Neuronal stem cell (in vitro differentiated cells): ENCODE measurements at regions not wholly inside any gene's neighbourhood (a gene's known extent, or its start where the extent isn't known, plus 50 kb on each side); places are given as distances from the start of the nearest gene placed in this dataset.

Source experiments
- DNase-seq: peaks from one replicate; pipeline ENCODE4 v3.0.0-alpha.2; 2013; ENCODE audit warnings: low spot score
- H2AFZ ChIP-seq: one replicate; pipeline ENCODE4 v1.6.1; 2013; ENCODE audit warnings: mild to moderate bottlenecking, low read length, inconsistent platforms
- H2AK5ac ChIP-seq: 2 replicates; pipeline ENCODE4 v1.6.1; 2013; ENCODE audit warnings: low read depth, mild to moderate bottlenecking, inconsistent platforms, low read length, moderate library complexity, mixed read lengths
- H2BK120ac ChIP-seq: 2 replicates; pipeline ENCODE4 v1.6.1; 2013; ENCODE audit warnings: low read depth, mild to moderate bottlenecking, inconsistent platforms, low read length, moderate library complexity, mixed read lengths
- H2BK12ac ChIP-seq: one replicate; pipeline ENCODE4 v1.6.1; 2013; ENCODE audit warnings: low read length, inconsistent platforms
- H2BK15ac ChIP-seq: 2 replicates; pipeline ENCODE4 v1.6.1; 2013; ENCODE audit warnings: mild to moderate bottlenecking, low read length, inconsistent platforms, mixed read lengths
- H2BK5ac ChIP-seq: one replicate; pipeline ENCODE4 v1.6.1; 2013; ENCODE audit warnings: inconsistent platforms, mild to moderate bottlenecking, low read length, moderate library complexity
- H3K14ac ChIP-seq: one replicate; pipeline ENCODE4 v1.6.1; 2013; ENCODE audit warnings: low read length, inconsistent platforms
- H3K18ac ChIP-seq: 2 replicates; pipeline ENCODE4 v1.6.1; 2013; ENCODE audit warnings: low read length, inconsistent platforms
- H3K23ac ChIP-seq: 2 replicates; pipeline ENCODE4 v1.6.1; 2013; ENCODE audit warnings: low read depth, mild to moderate bottlenecking, mixed read lengths, low read length, inconsistent platforms; ENCODE audit not compliant: poor library complexity
- H3K27ac ChIP-seq: replicated peaks from 3 replicates; pipeline ENCODE4 v1.5.1; 2013; ENCODE audit warnings: low read length, inconsistent platforms
- H3K27me3 ChIP-seq, 3 experiments: 2 replicates each; pipeline ENCODE4 v1.6.1; 2013; ENCODE audit warnings: low read length in 3 of 3, mild to moderate bottlenecking in 2 of 3, inconsistent platforms in 1 of 3, low read depth in 1 of 3, mixed read lengths in 1 of 3, moderate library complexity in 1 of 3; ENCODE audit not compliant: control insufficient read depth in 3 of 3, insufficient read depth in 3 of 3
- H3K36me3 ChIP-seq, 2 donors: replicated peaks in 1 of 2; 2 replicates each; pipeline ENCODE4 v1.6.1; 2013; ENCODE audit warnings: low read length in 2 of 2; ENCODE audit not compliant: control insufficient read depth in 2 of 2, insufficient read depth in 2 of 2
- H3K4ac ChIP-seq: 2 replicates; pipeline ENCODE4 v1.6.1; 2013; ENCODE audit warnings: inconsistent platforms, mild to moderate bottlenecking, low read length, moderate library complexity
- H3K4me1 ChIP-seq, 2 donors: 1 replicate in 1 of 2; 2 replicates in 1 of 2; pipeline ENCODE4 v1.6.1; 2013; ENCODE audit warnings: low read length in 2 of 2, low read depth in 1 of 2; ENCODE audit not compliant: control insufficient read depth in 2 of 2, insufficient read depth in 1 of 2
- H3K4me2 ChIP-seq: one replicate; pipeline ENCODE4 v1.6.1; 2013; ENCODE audit warnings: mild to moderate bottlenecking, low read length, inconsistent platforms; ENCODE audit not compliant: insufficient read depth, poor library complexity, severe bottlenecking
- H3K4me3 ChIP-seq, 2 donors: 2 replicates each; pipeline ENCODE4 v1.5.1; 2013; ENCODE audit warnings: low read length in 2 of 2, mild to moderate bottlenecking in 2 of 2, inconsistent platforms in 1 of 2, moderate library complexity in 1 of 2
- H3K79me1 ChIP-seq: one replicate; pipeline ENCODE4 v1.6.1; 2013; ENCODE audit warnings: low read depth, mild to moderate bottlenecking, inconsistent platforms, low read length, moderate library complexity
- H3K9ac ChIP-seq: one replicate; pipeline ENCODE4 v1.6.1; 2013; ENCODE audit warnings: mild to moderate bottlenecking, low read depth, low read length, inconsistent platforms; ENCODE audit not compliant: poor library complexity
- H3K9me3 ChIP-seq, 2 donors: replicated peaks in 1 of 2; 2 replicates each; pipeline versions ENCODE3 to v1.6.1; 2013; ENCODE audit warnings: low read length in 2 of 2, mild to moderate bottlenecking in 2 of 2, inconsistent platforms in 1 of 2, low read depth in 1 of 2, mixed read lengths in 1 of 2, moderate library complexity in 1 of 2; ENCODE audit not compliant: control insufficient read depth in 2 of 2, insufficient read depth in 1 of 2
- H4K8ac ChIP-seq: one replicate; pipeline ENCODE4 v1.6.1; 2013; ENCODE audit warnings: low read depth, mild to moderate bottlenecking, inconsistent platforms, low read length, moderate library complexity
- H4K91ac ChIP-seq: one replicate; pipeline ENCODE4 v1.6.1; 2013; ENCODE audit warnings: low read length, low read depth, mild to moderate bottlenecking, inconsistent platforms; ENCODE audit not compliant: poor library complexity
- WGBS, 2 donors: extraction: QIAGEN DNeasy Blood & Tissue Kit; methylation state at CpG; one replicate each; pipeline ENCODE4 v1.1.7; 2013; ENCODE audit warnings: missing lambda C conversion rate in 2 of 2, mixed read lengths in 1 of 2; ENCODE audit not compliant: insufficient read length in 2 of 2, insufficient replicate concordance in 1 of 2; ENCODE audit errors: extremely low coverage in 2 of 2; 5-methylcytosine and 5-hydroxymethylcytosine counted together

- H3K4ac ChIP-seq, result no peak overlapping the region
- no peaks in the 10 kb centered on the region for H3K36me3 ChIP-seq
- H3K18ac ChIP-seq, result no peak overlapping the region
- no peak overlapping the region for H3K14ac ChIP-seq
- no peak overlapping the region for H2BK15ac ChIP-seq
- no peak overlapping the region for H3K4me3 ChIP-seq
- no peak overlapping the region for H3K9ac ChIP-seq
- H2AFZ ChIP-seq, result no peak overlapping the region
- no peak overlapping the region for H4K8ac ChIP-seq
- H2BK12ac ChIP-seq, result no peak overlapping the region
- no peak overlapping the region for H2AK5ac ChIP-seq
- no peaks in the 10 kb centered on the region for H3K9me3 ChIP-seq
- H3K79me1 ChIP-seq, result no peaks in the 10 kb centered on the region
- no peak overlapping the region for H3K4me2 ChIP-seq
- no peak overlapping the region for H3K27ac ChIP-seq
- H3K27me3 ChIP-seq, result no peaks in the 10 kb centered on the region
- H4K91ac ChIP-seq, result no peak overlapping the region
- WGBS, 2 donors, result no CpG with 5 or more reads among the region's 3 CpGs
- no peak overlapping the region for H2BK120ac ChIP-seq
- H3K23ac ChIP-seq, result no peak overlapping the region
- H2BK5ac ChIP-seq, result no peak overlapping the region
- no peaks in the 10 kb centered on the region for H3K4me1 ChIP-seq
- DNase-seq, result no peak
These were observed 1610.2 kb downstream of the SLITRK5 start for GRCh38 chr13:89281331-89281730.

- Histone ChIP-seq H3K4ac (no peak overlapping the region), H2BK15ac (no peak overlapping the region), H3K9me3 (peaks cover 0 to 5% of the 10 kb centered on the region in 2 donors), H3K23ac (no peak overlapping the region), H2BK5ac (no peak overlapping the region), H4K8ac (no peak overlapping the region), H3K4me2 (no peak overlapping the region), H2AFZ (no peak overlapping the region), H2BK120ac (no peak overlapping the region), H3K9ac (no peak overlapping the region), H3K4me1 (no peaks in the 10 kb centered on the region), H3K14ac (no peak overlapping the region), H2BK12ac (no peak overlapping the region), H3K18ac (no peak overlapping the region), H3K4me3 (no peak overlapping the region), H3K36me3 (no peaks in the 10 kb centered on the region), H3K27ac (no peak overlapping the region), H4K91ac (no peak overlapping the region), H2AK5ac (no peak overlapping the region), H3K27me3 (no peaks in the 10 kb centered on the region), H3K79me1 (no peaks in the 10 kb centered on the region)
- WGBS, 2 donors, result no CpG with 5 or more reads among the region's 1 CpG
- no peak for DNase-seq
These were observed 1611.1 kb downstream of the SLITRK5 start for GRCh38 chr13:89282241-89282640.

GRCh38 chr13:89287381-89287780 lies 1616.2 kb downstream of the SLITRK5 start:
- WGBS, 2 donors, result no CpG with 5 or more reads among the region's 6 CpGs
- no peaks in the 10 kb centered on the region for H3K36me3 ChIP-seq

GRCh38 chr13:89294115-89294867 lies 1623.1 kb downstream of the SLITRK5 start:
- H3K79me1 ChIP-seq, result no peaks in the 10 kb centered on the region
- no peaks in the 10 kb centered on the region for H3K36me3 ChIP-seq
- no peak overlapping the region for H2BK15ac ChIP-seq
- H4K8ac ChIP-seq, result no peak overlapping the region
- no peak overlapping the region for H2BK120ac ChIP-seq
- no peak overlapping the region for H3K14ac ChIP-seq
- no peak for DNase-seq
- H3K9me3 ChIP-seq, result no peaks in the 10 kb centered on the region
- no peaks in the 10 kb centered on the region for H3K4me1 ChIP-seq
- WGBS, 2 donors, result no CpG with 5 or more reads among the region's 10 CpGs
- H3K4me3 ChIP-seq, result no peak overlapping the region
- H3K9ac ChIP-seq, result no peak overlapping the region
- no peak overlapping the region for H3K27ac ChIP-seq
- no peak overlapping the region for H3K4me2 ChIP-seq
- H2BK5ac ChIP-seq, result no peak overlapping the region
- H3K18ac ChIP-seq, result no peak overlapping the region
- no peak overlapping the region for H2BK12ac ChIP-seq
- no peak overlapping the region for H3K23ac ChIP-seq
- H2AK5ac ChIP-seq, result no peak overlapping the region
- H3K4ac ChIP-seq, result no peak overlapping the region
- H3K27me3 ChIP-seq, result no peaks in the 10 kb centered on the region
- no peak overlapping the region for H4K91ac ChIP-seq
- peak overlapping the region; percentile 49 for H2AFZ ChIP-seq

More at GRCh38 chr13:89287381-89287780, 1616.2 kb downstream of the SLITRK5 start:
- no peak overlapping the region for H2BK12ac ChIP-seq
- H3K18ac ChIP-seq, result no peak overlapping the region
- no peak overlapping the region for H3K4me3 ChIP-seq
- H2BK15ac ChIP-seq, result no peak overlapping the region
- no peaks in the 10 kb centered on the region for H3K4me1 ChIP-seq
- H3K9ac ChIP-seq, result no peak overlapping the region
- no peak overlapping the region for H3K14ac ChIP-seq
- H2AK5ac ChIP-seq, result no peak overlapping the region
- H3K27ac ChIP-seq, result no peak overlapping the region
- no peaks in the 10 kb centered on the region for H3K79me1 ChIP-seq
- no peak for DNase-seq
- H4K8ac ChIP-seq, result no peak overlapping the region
- no peak overlapping the region for H3K23ac ChIP-seq
- no peaks in the 10 kb centered on the region for H3K27me3 ChIP-seq
- H4K91ac ChIP-seq, result no peak overlapping the region
- H2BK120ac ChIP-seq, result no peak overlapping the region
- no peak overlapping the region for H3K4ac ChIP-seq
- no peak overlapping the region for H2BK5ac ChIP-seq
- peaks cover 5 to 7% of the 10 kb centered on the region in 2 donors for H3K9me3 ChIP-seq
- H2AFZ ChIP-seq, result peak overlapping the region; percentile 40
- no peak overlapping the region for H3K4me2 ChIP-seq
